RWPE1 (cell line): ENCODE measurements at regions not wholly inside any gene's neighbourhood (a gene's known extent, or its start where the extent isn't known, plus 50 kb on each side); places are given as distances from the start of the nearest gene placed in this dataset.
"Not testable (repeated sequence)": the region's sequence is repeated elsewhere in the genome, so short reads cannot be mapped to it uniquely, and the experiment has no call there.

Experiments used
- CTCF ChIA-PET: fragments of 350-600 bp; sonication (Branson Sonifier 250); formaldehyde crosslinking; extraction: SDS; loops from one replicate; lab custom pipeline; 2021; lab: Yijun Ruan, JAX
- POLR2A ChIA-PET: fragments of 400-600 bp; formaldehyde crosslinking; extraction: SDS; loops from one replicate; lab custom pipeline; 2020; ENCODE audit warnings: antibody characterized with exemption; ENCODE audit not compliant: low non-redundant PET; lab: Yijun Ruan, JAX
- DNase-seq: peaks from one replicate; pipeline ENCODE4 v3.0.0; 2012; ENCODE audit warnings: low spot score
- H3K27ac ChIP-seq: fragments of 450-650 bp; 2 replicates; pipeline ENCODE4 v1.5.1; 2017
- TF ChIP-seq, protein P1 (sequence below): fragments of 450-650 bp; conservative IDR thresholded peaks from 2 replicates; pipeline ENCODE4 v1.5.1; 2017; ENCODE audit warnings: low read depth, mild to moderate bottlenecking

DNA sequence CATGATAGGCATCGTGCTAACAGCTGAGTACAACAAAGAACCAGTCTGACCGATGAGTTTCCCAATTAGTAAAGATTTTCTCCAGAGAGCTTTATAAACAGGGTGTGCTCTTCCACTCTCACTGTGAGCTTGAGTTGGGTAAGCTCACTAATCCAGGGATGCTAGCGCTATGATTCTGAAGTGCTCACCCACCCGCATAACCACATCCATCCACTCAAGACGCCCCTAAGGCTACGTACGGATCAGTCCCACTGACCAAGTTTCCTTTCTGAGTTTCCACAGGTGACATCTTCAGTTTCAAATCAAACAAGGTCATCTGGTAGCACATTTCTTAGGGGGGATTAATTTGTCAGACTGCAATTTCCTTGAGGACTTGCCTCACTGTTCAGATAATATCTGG, 141.1 kb upstream of the ABI3BP start:
- H3K27ac ChIP-seq = no peak overlapping the region
- ChIA-PET POLR2A (no interaction called here), CTCF (no interaction called here)
- TF ChIP-seq, protein P1, sequence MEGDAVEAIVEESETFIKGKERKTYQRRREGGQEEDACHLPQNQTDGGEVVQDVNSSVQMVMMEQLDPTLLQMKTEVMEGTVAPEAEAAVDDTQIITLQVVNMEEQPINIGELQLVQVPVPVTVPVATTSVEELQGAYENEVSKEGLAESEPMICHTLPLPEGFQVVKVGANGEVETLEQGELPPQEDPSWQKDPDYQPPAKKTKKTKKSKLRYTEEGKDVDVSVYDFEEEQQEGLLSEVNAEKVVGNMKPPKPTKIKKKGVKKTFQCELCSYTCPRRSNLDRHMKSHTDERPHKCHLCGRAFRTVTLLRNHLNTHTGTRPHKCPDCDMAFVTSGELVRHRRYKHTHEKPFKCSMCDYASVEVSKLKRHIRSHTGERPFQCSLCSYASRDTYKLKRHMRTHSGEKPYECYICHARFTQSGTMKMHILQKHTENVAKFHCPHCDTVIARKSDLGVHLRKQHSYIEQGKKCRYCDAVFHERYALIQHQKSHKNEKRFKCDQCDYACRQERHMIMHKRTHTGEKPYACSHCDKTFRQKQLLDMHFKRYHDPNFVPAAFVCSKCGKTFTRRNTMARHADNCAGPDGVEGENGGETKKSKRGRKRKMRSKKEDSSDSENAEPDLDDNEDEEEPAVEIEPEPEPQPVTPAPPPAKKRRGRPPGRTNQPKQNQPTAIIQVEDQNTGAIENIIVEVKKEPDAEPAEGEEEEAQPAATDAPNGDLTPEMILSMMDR = no peak
- DNase-seq = no peak

DNA sequence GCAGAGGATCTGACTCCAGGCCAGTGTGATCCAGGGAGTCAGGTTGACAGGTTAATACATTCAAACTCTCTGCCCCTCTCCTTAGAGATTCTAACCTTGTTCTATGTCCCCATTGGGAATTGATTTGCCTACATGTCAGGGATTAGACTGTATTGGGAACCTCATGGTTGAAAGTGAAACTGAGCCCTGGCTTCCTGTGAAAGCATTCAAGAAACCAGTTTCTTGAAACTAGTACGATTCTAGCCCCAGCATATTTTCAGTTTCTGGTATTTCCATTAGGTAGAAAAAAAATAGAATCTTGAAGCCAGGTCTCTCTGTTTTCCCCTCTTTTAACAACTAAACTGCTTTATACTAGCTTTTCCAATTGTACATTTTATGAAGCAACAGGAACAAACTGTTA, 140.4 kb upstream of the ABI3BP start:
- POLR2A ChIA-PET = no interaction called here
- H3K27ac ChIP-seq = no peak overlapping the region
- CTCF ChIA-PET = no interaction called here
- DNase-seq = no peak
- TF ChIP-seq, protein P1 = no peak

DNA sequence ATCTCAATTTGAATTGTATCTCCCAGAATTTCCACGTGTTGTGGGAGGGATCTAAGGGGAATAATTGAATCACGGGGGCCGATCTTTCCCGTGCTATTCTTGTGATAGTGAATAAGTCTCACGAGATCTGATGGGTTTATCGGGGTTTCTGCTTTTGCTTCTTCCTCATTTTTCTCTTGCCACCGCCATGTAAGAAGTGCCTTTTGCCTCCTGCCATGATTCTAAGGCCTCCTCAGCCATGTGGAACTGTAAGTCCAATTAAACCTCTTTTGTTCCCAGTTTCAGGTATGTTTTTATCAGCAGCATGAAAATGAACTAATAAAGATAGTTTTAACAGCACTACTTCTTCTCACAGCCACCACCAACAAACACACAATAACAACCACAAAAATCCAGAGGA, 140.0 kb upstream of the ABI3BP start:
- CTCF ChIA-PET, POLR2A ChIA-PET, H3K27ac ChIP-seq, DNase-seq: not testable (repeated sequence)

DNA sequence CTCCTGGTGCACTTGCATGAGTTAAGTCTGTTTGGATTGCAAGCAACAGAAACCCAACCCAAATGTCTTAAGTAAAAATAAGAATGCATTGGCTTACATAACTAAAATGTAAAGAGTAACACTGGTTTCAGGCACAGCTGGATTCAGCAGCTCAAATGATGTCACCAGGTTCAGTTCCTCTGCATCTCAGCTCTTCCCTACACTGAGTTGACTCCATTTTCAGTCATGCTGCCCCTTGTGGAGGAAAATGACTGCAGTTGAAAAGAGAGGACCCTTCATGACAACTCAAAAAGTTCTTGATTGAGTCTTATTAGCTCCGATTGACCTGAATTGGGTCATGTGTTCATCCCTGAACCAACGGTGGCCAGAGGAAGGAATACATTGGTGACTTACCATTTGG, 138.5 kb upstream of the ABI3BP start:
- no peak for DNase-seq
- no peak overlapping the region for H3K27ac ChIP-seq
- CTCF ChIA-PET = no interaction called here
- POLR2A ChIA-PET = no interaction called here
- TF ChIP-seq, protein P1 = no peak

DNA sequence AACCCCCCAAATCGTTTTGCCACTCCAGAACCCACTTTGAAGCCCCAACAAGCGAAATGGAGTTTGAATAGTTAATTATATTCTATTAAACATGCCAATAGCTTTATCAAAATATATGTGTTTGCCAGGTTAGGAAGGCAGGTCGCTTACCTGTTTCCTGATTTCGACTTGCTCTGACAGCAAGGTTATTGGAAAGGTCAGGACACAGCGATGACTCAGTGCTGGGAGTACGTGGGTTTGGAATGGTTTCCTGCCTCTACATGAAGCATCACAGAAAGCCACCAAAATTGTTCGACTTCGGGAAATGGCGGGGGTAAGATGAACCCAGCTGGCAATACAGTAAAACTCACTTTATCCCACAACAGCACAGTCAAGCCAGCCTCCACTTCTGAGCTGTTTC, 135.6 kb upstream of the ABI3BP start:
- CTCF ChIA-PET = no interaction called here
- POLR2A ChIA-PET = no interaction called here

DNA sequence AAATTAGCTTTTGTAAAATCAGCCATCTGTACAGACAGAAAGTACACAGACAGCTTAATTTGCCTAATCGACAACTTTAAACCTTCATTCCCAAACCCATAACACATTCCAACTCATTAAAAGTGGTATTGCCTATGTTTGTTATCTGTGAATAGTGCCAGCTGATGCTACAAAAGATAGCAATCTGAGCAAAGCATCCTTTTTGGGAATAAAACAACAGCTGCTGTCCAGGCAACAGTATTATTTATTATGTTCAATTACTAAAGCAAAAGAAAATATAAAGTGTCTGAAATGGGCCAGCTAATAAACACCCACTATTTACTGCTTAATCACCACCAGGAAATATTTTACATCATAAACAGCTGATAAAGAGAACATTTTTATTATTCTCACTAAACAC, 134.8 kb upstream of the ABI3BP start:
- no peak overlapping the region for H3K27ac ChIP-seq
- CTCF ChIA-PET = no interaction called here
- no peak for DNase-seq
- TF ChIP-seq, protein P1 = no peak
- POLR2A ChIA-PET = no interaction called here

More for the DNA sequence above, 135.6 kb upstream of the ABI3BP start:
- no peak overlapping the region for H3K27ac ChIP-seq
- peak; percentile 48 for DNase-seq
- TF ChIP-seq, protein P1 = no peak

DNA sequence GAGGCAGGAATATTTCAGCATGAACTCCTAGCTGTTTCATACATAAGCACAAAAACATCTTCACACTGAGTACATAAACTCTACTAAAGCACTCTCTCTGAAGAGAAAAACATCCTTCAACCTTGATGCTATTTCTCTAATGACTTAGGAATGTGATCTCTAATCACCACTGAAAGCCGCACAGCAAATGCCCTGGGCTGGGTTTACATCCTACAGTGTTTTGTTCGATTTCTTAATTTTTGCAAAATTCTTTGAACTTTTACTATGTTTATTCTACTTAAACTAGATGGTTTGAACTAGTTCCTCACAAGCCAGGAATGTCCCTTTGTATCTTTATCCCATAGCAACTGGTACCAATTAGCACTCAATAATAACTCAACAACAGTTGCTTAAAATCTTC, 130.9 kb upstream of the ABI3BP start:
- TF ChIP-seq, protein P1 = no peak
- DNase-seq = no peak
- ChIA-PET POLR2A (no interaction called here), CTCF (no interaction called here)
- no peak overlapping the region for H3K27ac ChIP-seq
